ENCODE measurements at regions not wholly inside any gene's neighbourhood (a gene's known extent, or its start where the extent isn't known, plus 50 kb on each side); places are given as distances from the start of the nearest gene placed in this dataset.

DNA sequence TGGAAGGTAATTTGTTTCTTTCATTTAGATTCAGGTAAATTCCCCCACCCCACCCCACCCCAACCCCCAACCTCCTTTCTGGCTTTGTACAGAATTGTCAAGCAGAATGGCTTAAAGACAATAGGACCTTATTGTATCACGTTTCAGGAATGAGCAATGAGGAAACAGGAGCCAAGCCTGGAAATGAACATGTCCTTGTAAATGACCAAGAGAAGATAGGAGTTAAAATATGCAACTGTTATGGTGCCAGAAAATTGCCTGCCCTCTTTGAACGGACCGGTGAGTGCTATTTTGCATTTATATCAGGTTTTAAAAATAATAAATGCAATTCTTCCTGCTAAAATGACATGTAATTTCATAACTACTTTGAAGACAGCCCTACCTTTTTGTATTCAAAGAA lies 141.6 kb upstream of the PELI2 start:
- Histone ChIP-seq H2BK15ac (ENCODE audit: low read length) (no peak overlapping the region), H4K91ac (ENCODE audit: low read depth, low read length, poor library complexity) (no peak overlapping the region), H2BK120ac (ENCODE audit: low read depth, low read length) (no peak overlapping the region), H3K79me1 (ENCODE audit: low read depth, low read length) (no peaks in the 10 kb centered on the region), H3K4me1 (ENCODE audit: control insufficient read depth in 2 of 2, insufficient read depth in 1 of 2, low read depth in 1 of 2, low read length in 2 of 2) (peaks cover 4 to 6% of the 10 kb centered on the region in 2 donors), H2AK5ac (ENCODE audit: low read depth, low read length) (no peak overlapping the region), H3K4me3 (ENCODE audit: low read length in 2 of 2) (no peak overlapping the region), H3K14ac (ENCODE audit: low read length) (no peak overlapping the region), H2BK5ac (ENCODE audit: low read length) (no peak overlapping the region), H3K27ac (replicated peaks; ENCODE audit: low read length) (no peak overlapping the region), H3K9ac (ENCODE audit: low read depth, low read length, poor library complexity) (no peak overlapping the region), H3K18ac (ENCODE audit: low read length) (no peak overlapping the region), H3K4me2 (ENCODE audit: insufficient read depth, low read length, poor library complexity, severe bottlenecking) (no peak overlapping the region), H3K27me3 (ENCODE audit: control insufficient read depth in 3 of 3, insufficient read depth in 3 of 3, low read depth in 1 of 3, low read length in 3 of 3) (no peaks in the 10 kb centered on the region), H3K36me3 (replicated peaks in 1 of 2; ENCODE audit: control insufficient read depth in 2 of 2, insufficient read depth in 2 of 2, low read length in 2 of 2) (no peaks in the 10 kb centered on the region), H2AFZ (ENCODE audit: low read length) (no peak overlapping the region), H2BK12ac (ENCODE audit: low read length) (no peak overlapping the region), H3K4ac (ENCODE audit: low read length) (no peak overlapping the region), H3K23ac (ENCODE audit: low read depth, low read length, poor library complexity) (no peak overlapping the region), H4K8ac (ENCODE audit: low read depth, low read length) (no peak overlapping the region), H3K9me3 (replicated peaks in 1 of 2; ENCODE audit: control insufficient read depth in 2 of 2, insufficient read depth in 1 of 2, low read depth in 1 of 2, low read length in 2 of 2) (peaks cover 0 to 3% of the 10 kb centered on the region in 2 donors)
- no CpG with 5 or more reads among the region's 3 CpGs for WGBS, 2 donors (ENCODE audit: extremely low coverage in 2 of 2, insufficient read length in 2 of 2, insufficient replicate concordance in 1 of 2)
- DNase-seq (ENCODE audit: low spot score) = no peak

DNA sequence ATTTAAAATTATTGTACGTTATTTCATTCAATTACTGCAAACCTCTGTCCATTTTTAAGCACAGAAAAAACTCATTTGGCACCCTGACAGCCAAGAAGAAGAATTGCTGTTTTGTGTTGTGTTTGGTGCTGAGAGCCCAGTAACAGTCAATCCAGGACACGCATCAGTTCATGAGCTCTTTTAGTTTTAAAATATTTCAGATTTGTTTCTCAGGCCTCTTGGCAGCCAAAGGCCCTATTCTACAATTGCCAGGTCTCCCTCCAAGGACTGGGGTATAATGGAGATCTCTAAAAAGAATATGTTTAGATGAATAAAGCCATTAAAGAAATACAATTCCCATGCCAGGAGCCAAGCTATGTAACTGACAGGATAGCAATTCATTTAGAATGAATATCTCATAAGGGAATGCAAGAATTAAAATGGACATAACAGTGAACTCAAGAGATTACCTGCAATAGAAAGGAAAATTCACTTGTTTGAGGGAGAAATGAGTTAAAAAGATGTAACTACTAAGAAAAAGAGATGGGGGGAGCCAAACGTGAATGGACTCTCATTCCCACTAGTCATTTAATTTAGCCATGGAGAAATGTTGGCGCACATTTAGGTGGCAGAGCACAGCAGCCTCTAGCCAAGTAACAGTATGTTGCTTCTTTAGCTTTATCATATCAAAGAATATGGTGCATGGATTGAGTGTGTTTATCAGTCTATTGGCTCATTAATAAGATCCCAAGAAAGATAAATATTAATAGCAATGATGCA lies 140.6 kb upstream of the PELI2 start:
- Histone ChIP-seq H3K9ac (ENCODE audit: low read depth, low read length, poor library complexity) (no peak overlapping the region), H3K4me2 (ENCODE audit: insufficient read depth, low read length, poor library complexity, severe bottlenecking) (no peak overlapping the region), H3K4me1 (ENCODE audit: control insufficient read depth in 2 of 2, insufficient read depth in 1 of 2, low read depth in 1 of 2, low read length in 2 of 2) (peaks cover 4 to 6% of the 10 kb centered on the region in 2 donors), H3K23ac (ENCODE audit: low read depth, low read length, poor library complexity) (no peak overlapping the region), H3K27me3 (ENCODE audit: control insufficient read depth in 3 of 3, insufficient read depth in 3 of 3, low read depth in 1 of 3, low read length in 3 of 3) (no peaks in the 10 kb centered on the region), H2BK15ac (ENCODE audit: low read length) (no peak overlapping the region), H2AFZ (ENCODE audit: low read length) (no peak overlapping the region), H3K27ac (replicated peaks; ENCODE audit: low read length) (no peak overlapping the region), H2BK5ac (ENCODE audit: low read length) (no peak overlapping the region), H3K36me3 (replicated peaks in 1 of 2; ENCODE audit: control insufficient read depth in 2 of 2, insufficient read depth in 2 of 2, low read length in 2 of 2) (no peaks in the 10 kb centered on the region), H2BK12ac (ENCODE audit: low read length) (no peak overlapping the region), H4K91ac (ENCODE audit: low read depth, low read length, poor library complexity) (no peak overlapping the region), H3K4me3 (ENCODE audit: low read length in 2 of 2) (no peak overlapping the region), H3K18ac (ENCODE audit: low read length) (no peak overlapping the region), H2BK120ac (ENCODE audit: low read depth, low read length) (no peak overlapping the region), H2AK5ac (ENCODE audit: low read depth, low read length) (no peak overlapping the region), H3K4ac (ENCODE audit: low read length) (no peak overlapping the region), H3K9me3 (replicated peaks in 1 of 2; ENCODE audit: control insufficient read depth in 2 of 2, insufficient read depth in 1 of 2, low read depth in 1 of 2, low read length in 2 of 2) (peaks cover 0 to 3% of the 10 kb centered on the region in 2 donors), H4K8ac (ENCODE audit: low read depth, low read length) (no peak overlapping the region), H3K14ac (ENCODE audit: low read length) (no peak overlapping the region), H3K79me1 (ENCODE audit: low read depth, low read length) (no peaks in the 10 kb centered on the region)
- DNase-seq (ENCODE audit: low spot score) = no peak
- WGBS, 2 donors (ENCODE audit: extremely low coverage in 2 of 2, insufficient read length in 2 of 2, insufficient replicate concordance in 1 of 2) = no CpG with 5 or more reads among the region's 4 CpGs

DNA sequence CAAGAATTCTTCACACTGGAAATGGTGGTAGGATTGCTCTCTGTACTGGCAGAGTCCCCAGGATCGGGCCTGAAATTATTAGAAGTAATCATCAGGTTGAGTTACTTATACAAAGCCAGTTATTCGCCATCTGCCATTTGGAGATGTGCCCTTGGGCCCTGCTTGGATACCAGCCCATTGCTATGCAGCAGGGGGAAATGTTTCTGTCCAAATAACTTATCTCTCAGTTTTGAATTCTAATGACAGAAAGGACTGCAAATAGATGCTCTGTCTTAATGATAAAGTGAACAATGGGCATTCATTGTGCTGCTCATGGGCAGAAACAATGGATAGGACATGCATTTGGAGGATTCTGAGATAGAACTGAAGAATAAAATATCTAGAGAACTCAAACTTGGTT lies 139.1 kb upstream of the PELI2 start:
- H3K27ac ChIP-seq (replicated peaks; ENCODE audit: low read length) = no peak overlapping the region
- H3K79me1 ChIP-seq (ENCODE audit: low read depth, low read length) = no peaks in the 10 kb centered on the region
- WGBS, 2 donors (ENCODE audit: extremely low coverage in 2 of 2, insufficient read length in 2 of 2, insufficient replicate concordance in 1 of 2) = no CpG with 5 or more reads among the region's 2 CpGs
- H3K4me2 ChIP-seq (ENCODE audit: insufficient read depth, low read length, poor library complexity, severe bottlenecking) = no peak overlapping the region
- H2AK5ac ChIP-seq (ENCODE audit: low read depth, low read length) = no peak overlapping the region
- H2BK15ac ChIP-seq (ENCODE audit: low read length) = no peak overlapping the region
- H3K4me1 ChIP-seq (ENCODE audit: control insufficient read depth in 2 of 2, insufficient read depth in 1 of 2, low read depth in 1 of 2, low read length in 2 of 2) = peaks cover 4 to 6% of the 10 kb centered on the region in 2 donors
- no peak overlapping the region for H3K23ac ChIP-seq (ENCODE audit: low read depth, low read length, poor library complexity)
- H3K18ac ChIP-seq (ENCODE audit: low read length) = no peak overlapping the region
- no peak overlapping the region for H2BK120ac ChIP-seq (ENCODE audit: low read depth, low read length)
- no peak overlapping the region for H2AFZ ChIP-seq (ENCODE audit: low read length)
- no peak overlapping the region for H3K14ac ChIP-seq (ENCODE audit: low read length)
- H2BK12ac ChIP-seq (ENCODE audit: low read length) = no peak overlapping the region
- H3K36me3 ChIP-seq (replicated peaks in 1 of 2; ENCODE audit: control insufficient read depth in 2 of 2, insufficient read depth in 2 of 2, low read length in 2 of 2) = no peaks in the 10 kb centered on the region
- no peak overlapping the region for H2BK5ac ChIP-seq (ENCODE audit: low read length)
- no peak for DNase-seq (ENCODE audit: low spot score)
- H4K8ac ChIP-seq (ENCODE audit: low read depth, low read length) = no peak overlapping the region
- H3K9ac ChIP-seq (ENCODE audit: low read depth, low read length, poor library complexity) = no peak overlapping the region
- no peak overlapping the region for H4K91ac ChIP-seq (ENCODE audit: low read depth, low read length, poor library complexity)
- H3K4me3 ChIP-seq (ENCODE audit: low read length in 2 of 2) = no peak overlapping the region
- no peak overlapping the region for H3K4ac ChIP-seq (ENCODE audit: low read length)
- peaks cover 0 to under 1% (median 0%) of the 10 kb centered on the region in 3 experiments for H3K27me3 ChIP-seq (ENCODE audit: control insufficient read depth in 3 of 3, insufficient read depth in 3 of 3, low read depth in 1 of 3, low read length in 3 of 3)
- peaks cover 0 to 3% of the 10 kb centered on the region in 2 donors for H3K9me3 ChIP-seq (replicated peaks in 1 of 2; ENCODE audit: control insufficient read depth in 2 of 2, insufficient read depth in 1 of 2, low read depth in 1 of 2, low read length in 2 of 2)

DNA sequence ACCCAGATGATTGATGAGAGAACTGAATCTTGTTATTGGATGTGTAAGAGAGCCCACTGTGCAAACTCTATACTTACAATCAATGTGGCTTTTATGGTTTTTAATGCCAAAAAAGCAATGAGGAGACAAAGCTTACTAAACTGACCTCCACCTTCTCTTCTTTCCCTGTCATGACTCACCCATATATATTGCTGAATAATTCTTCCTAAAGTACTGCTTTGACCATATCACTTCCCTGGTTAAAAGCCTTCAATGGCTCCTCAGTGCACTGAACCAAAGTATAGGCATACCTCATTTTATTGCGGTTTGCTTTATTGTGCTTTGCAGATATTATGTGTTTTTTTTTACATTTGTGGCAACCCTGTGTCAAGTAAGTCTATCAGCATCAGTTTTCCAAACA lies 138.4 kb upstream of the PELI2 start:
- WGBS, 2 donors (ENCODE audit: extremely low coverage in 2 of 2, insufficient read length in 2 of 2, insufficient replicate concordance in 1 of 2) = no CpG with 5 or more reads among the region's 1 CpG
- Histone ChIP-seq H3K79me1 (ENCODE audit: low read depth, low read length) (no peaks in the 10 kb centered on the region), H3K27ac (replicated peaks; ENCODE audit: low read length) (no peak overlapping the region), H3K18ac (ENCODE audit: low read length) (no peak overlapping the region), H3K9me3 (replicated peaks in 1 of 2; ENCODE audit: control insufficient read depth in 2 of 2, insufficient read depth in 1 of 2, low read depth in 1 of 2, low read length in 2 of 2) (peaks cover 0 to 3% of the 10 kb centered on the region in 2 donors), H3K36me3 (replicated peaks in 1 of 2; ENCODE audit: control insufficient read depth in 2 of 2, insufficient read depth in 2 of 2, low read length in 2 of 2) (no peaks in the 10 kb centered on the region), H4K91ac (ENCODE audit: low read depth, low read length, poor library complexity) (no peak overlapping the region), H2BK5ac (ENCODE audit: low read length) (no peak overlapping the region), H3K9ac (ENCODE audit: low read depth, low read length, poor library complexity) (no peak overlapping the region), H4K8ac (ENCODE audit: low read depth, low read length) (no peak overlapping the region), H3K23ac (ENCODE audit: low read depth, low read length, poor library complexity) (no peak overlapping the region), H3K4me1 (ENCODE audit: control insufficient read depth in 2 of 2, insufficient read depth in 1 of 2, low read depth in 1 of 2, low read length in 2 of 2) (peaks cover 4 to 6% of the 10 kb centered on the region in 2 donors), H2AFZ (ENCODE audit: low read length) (no peak overlapping the region), H3K14ac (ENCODE audit: low read length) (no peak overlapping the region), H3K27me3 (ENCODE audit: control insufficient read depth in 3 of 3, insufficient read depth in 3 of 3, low read depth in 1 of 3, low read length in 3 of 3) (peaks cover 0 to 7% (median 0%) of the 10 kb centered on the region in 3 experiments), H3K4me3 (ENCODE audit: low read length in 2 of 2) (no peak overlapping the region), H2BK12ac (ENCODE audit: low read length) (no peak overlapping the region), H3K4ac (ENCODE audit: low read length) (no peak overlapping the region), H2BK120ac (ENCODE audit: low read depth, low read length) (no peak overlapping the region), H2BK15ac (ENCODE audit: low read length) (no peak overlapping the region), H3K4me2 (ENCODE audit: insufficient read depth, low read length, poor library complexity, severe bottlenecking) (no peak overlapping the region), H2AK5ac (ENCODE audit: low read depth, low read length) (no peak overlapping the region)
- DNase-seq (ENCODE audit: low spot score) = no peak
